DND-41 (cell line): ENCODE measurements at regions not wholly inside any gene's neighbourhood (a gene's known extent, or its start where the extent isn't known, plus 50 kb on each side); places are given as distances from the start of the nearest gene placed in this dataset.
A peak's percentile ranks its signal among the peaks of the same experiment; 100 is the strongest.

Experiments
- ATAC-seq: fragments of 200-7000 bp; cut with Tn5 transposase; 3 replicates; pipeline ENCODE4 v1.9.1; 2021; ENCODE audit warnings: low read depth; ENCODE audit not compliant: insufficient read depth
- DNase-seq: peaks from one replicate; pipeline ENCODE4 v3.0.0-alpha.2; 2020
- H2AFZ ChIP-seq: 2 replicates; pipeline ENCODE4 v1.6.0; 2012; ENCODE audit warnings: low read depth, low read length
- H3K27ac ChIP-seq: 2 replicates; pipeline ENCODE4 v1.5.1; 2012; ENCODE audit warnings: low read length, inconsistent platforms
- H3K27me3 ChIP-seq: fragments of 200-600 bp; sonication (generic); 2 replicates; pipeline ENCODE4 v1.6.0; 2012; ENCODE audit warnings: low read length, mild to moderate bottlenecking, inconsistent platforms; ENCODE audit not compliant: insufficient read depth, poor library complexity
- H3K36me3 ChIP-seq: 2 replicates; pipeline ENCODE4 v1.5.1; 2012; ENCODE audit warnings: low read length, inconsistent platforms; ENCODE audit not compliant: insufficient read depth
- H3K4me1 ChIP-seq: 2 replicates; pipeline ENCODE4 v1.5.1; 2012; ENCODE audit warnings: mild to moderate bottlenecking, low read length; ENCODE audit not compliant: insufficient read depth
- H3K4me2 ChIP-seq: 2 replicates; pipeline ENCODE4 v1.6.0; 2012; ENCODE audit warnings: mild to moderate bottlenecking, moderate library complexity, low read length, inconsistent platforms; ENCODE audit not compliant: insufficient read depth
- H3K4me3 ChIP-seq, 2 experiments: fragments of 200-600 bp in 1 of 2; shearing (Covaris generic) in 1 of 2; 2 replicates each; pipeline ENCODE4 v1.5.1; 2012 to 2016; ENCODE audit warnings: inconsistent platforms in 2 of 2, low read length in 2 of 2, mild to moderate bottlenecking in 2 of 2, low read depth in 1 of 2, moderate library complexity in 1 of 2
- H3K79me2 ChIP-seq: 2 replicates; pipeline ENCODE4 v1.6.0; 2012; ENCODE audit warnings: low read length, inconsistent platforms; ENCODE audit not compliant: insufficient read depth
- H3K9ac ChIP-seq: 2 replicates; pipeline ENCODE4 v1.6.0; 2012; ENCODE audit warnings: low read depth, mild to moderate bottlenecking, inconsistent platforms, low read length, moderate library complexity
- H3K9me3 ChIP-seq: 2 replicates; pipeline ENCODE4 v1.5.1; 2012; ENCODE audit warnings: low read length, moderate library complexity, mild to moderate bottlenecking, inconsistent platforms; ENCODE audit not compliant: insufficient read depth, severe bottlenecking
- H4K20me1 ChIP-seq: 2 replicates; pipeline ENCODE4 v1.6.0; 2012; ENCODE audit warnings: low read length; ENCODE audit not compliant: insufficient read depth
- CTCF ChIP-seq: IDR thresholded peaks from 2 replicates; pipeline ENCODE4 v1.5.1; 2012; ENCODE audit warnings: borderline replicate concordance, low read length, moderate library complexity, mild to moderate bottlenecking; ENCODE audit not compliant: poor library complexity, severe bottlenecking; ENCODE audit errors: extremely low read depth
- EZH2 ChIP-seq: IDR thresholded peaks from 3 replicates; pipeline ENCODE4 v1.6.1; 2012; ENCODE audit warnings: borderline replicate concordance, low read depth, mild to moderate bottlenecking, moderate library complexity, low read length, inconsistent platforms; ENCODE audit not compliant: severe bottlenecking

- no peaks in the 10 kb centered on the region for H4K20me1 ChIP-seq
- H3K27ac ChIP-seq: no peak overlapping the region
- H3K9me3 ChIP-seq: no peaks in the 10 kb centered on the region
- no peaks in the 10 kb centered on the region for H3K4me1 ChIP-seq
- ATAC-seq (no peak), DNase-seq (no peak)
- TF ChIP-seq EZH2 (no peak), CTCF (peak; percentile 16)
- H3K4me3 ChIP-seq: no peak overlapping the region
- no peaks in the 10 kb centered on the region for H3K27me3 ChIP-seq
- H3K9ac ChIP-seq: no peak overlapping the region
- H2AFZ ChIP-seq: no peak overlapping the region
- H3K36me3 ChIP-seq: no peaks in the 10 kb centered on the region
- H3K79me2 ChIP-seq: no peaks in the 10 kb centered on the region
- no peak overlapping the region for H3K4me2 ChIP-seq
Observed at GRCh38 chr5:129172580-129172979, 78.0 kb downstream of the ISOC1 start.

GRCh38 chr5:129173771-129174170 is 79.2 kb downstream of the ISOC1 start:
- ATAC-seq (no peak), DNase-seq (no peak)
- H3K4me3 ChIP-seq: no peak overlapping the region
- H3K9ac ChIP-seq: no peak overlapping the region
- no peaks in the 10 kb centered on the region for H3K27me3 ChIP-seq
- H3K27ac ChIP-seq: no peak overlapping the region
- H3K4me1 ChIP-seq: no peaks in the 10 kb centered on the region
- no peaks in the 10 kb centered on the region for H4K20me1 ChIP-seq
- no peaks in the 10 kb centered on the region for H3K36me3 ChIP-seq
- no peaks in the 10 kb centered on the region for H3K79me2 ChIP-seq
- no peak overlapping the region for H2AFZ ChIP-seq
- TF ChIP-seq CTCF (no peak), EZH2 (no peak)
- H3K9me3 ChIP-seq: no peaks in the 10 kb centered on the region
- no peak overlapping the region for H3K4me2 ChIP-seq

- Histone ChIP-seq H3K9me3 (no peaks in the 10 kb centered on the region), H3K27me3 (no peaks in the 10 kb centered on the region), H2AFZ (no peak overlapping the region), H3K4me3 (no peak overlapping the region), H3K4me1 (no peaks in the 10 kb centered on the region), H4K20me1 (no peaks in the 10 kb centered on the region), H3K79me2 (no peaks in the 10 kb centered on the region), H3K4me2 (no peak overlapping the region), H3K9ac (no peak overlapping the region), H3K27ac (no peak overlapping the region), H3K36me3 (no peaks in the 10 kb centered on the region)
- TF ChIP-seq EZH2: no peak
- TF ChIP-seq CTCF: no peak
- ATAC-seq: no peak
- no peak for DNase-seq
Observed at GRCh38 chr5:129174480-129174879, 79.9 kb downstream of the ISOC1 start.

GRCh38 chr5:129177451-129177850 is 82.9 kb downstream of the ISOC1 start:
- TF ChIP-seq CTCF (no peak), EZH2 (no peak)
- H3K4me1 ChIP-seq: no peaks in the 10 kb centered on the region
- no peaks in the 10 kb centered on the region for H3K9me3 ChIP-seq
- H3K36me3 ChIP-seq: no peaks in the 10 kb centered on the region
- H3K4me3 ChIP-seq: no peak overlapping the region
- H3K9ac ChIP-seq: no peak overlapping the region
- H3K79me2 ChIP-seq: no peaks in the 10 kb centered on the region
- DNase-seq: no peak
- H3K27ac ChIP-seq: no peak overlapping the region
- ATAC-seq: no peak
- H3K4me2 ChIP-seq: no peak overlapping the region
- H3K27me3 ChIP-seq: no peaks in the 10 kb centered on the region
- H2AFZ ChIP-seq: no peak overlapping the region
- no peaks in the 10 kb centered on the region for H4K20me1 ChIP-seq
